ENCODE measurements at regions not wholly inside any gene's neighbourhood (a gene's known extent, or its start where the extent isn't known, plus 50 kb on each side); places are given as distances from the start of the nearest gene placed in this dataset.
"Not testable (repeated sequence)": the region's sequence is repeated elsewhere in the genome, so short reads cannot be mapped to it uniquely, and the experiment has no call there.

DNA sequence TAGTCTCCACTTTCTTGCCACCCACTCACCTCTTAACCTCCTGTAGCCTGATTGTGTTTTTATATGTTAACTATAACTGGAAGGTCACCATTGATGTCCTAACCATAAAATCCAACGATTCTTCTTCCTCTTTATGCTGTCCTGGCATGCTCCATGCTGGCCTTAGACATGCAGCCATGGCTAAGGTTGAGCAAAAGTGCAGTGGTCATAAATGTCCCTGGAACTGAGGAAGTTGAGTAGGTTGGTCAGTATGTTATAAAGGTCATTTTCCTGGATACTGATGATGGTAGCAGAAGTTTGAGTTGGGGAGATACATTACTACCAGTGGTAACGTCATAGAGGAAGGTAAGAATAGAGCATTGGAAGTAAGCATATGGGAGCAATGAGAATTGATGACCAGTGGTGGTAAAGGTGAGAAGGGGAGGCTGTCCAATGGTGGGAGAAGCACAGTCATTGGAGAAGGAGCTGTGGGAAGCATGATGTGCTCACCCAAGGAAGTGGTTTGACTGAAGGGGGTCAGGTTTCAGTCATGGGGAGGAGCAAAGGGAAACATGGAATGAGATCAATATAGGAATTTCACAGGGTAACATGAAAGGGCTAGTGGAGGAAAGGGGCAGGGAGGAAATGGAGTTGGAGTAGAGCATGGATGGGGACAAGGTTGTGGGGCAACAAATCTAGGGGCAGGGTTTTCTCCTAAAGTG lies 240.8 kb downstream of the DACT1 start:
- in situ Hi-C loops (cut with MboI; ENCODE audit: low sequenced_read_pairs), result no loop called here

DNA sequence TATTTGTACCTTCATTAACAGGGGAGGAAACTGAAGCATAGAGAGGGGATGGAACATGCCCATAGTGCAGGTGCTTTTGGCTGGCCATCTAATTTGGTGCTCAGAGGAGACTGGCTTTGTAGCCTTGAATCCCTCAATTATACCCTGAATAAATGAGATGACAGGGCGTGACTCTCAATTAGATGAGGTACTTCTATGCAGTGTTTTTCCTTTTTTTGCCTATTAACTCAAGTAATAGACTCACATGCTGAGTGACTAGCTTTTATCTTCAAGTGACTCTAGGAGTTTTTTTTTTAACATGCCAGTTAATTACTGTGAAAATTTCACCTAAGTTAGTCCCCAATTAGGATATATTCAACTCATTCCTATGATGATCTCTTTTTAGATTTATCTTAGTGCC lies 243.7 kb downstream of the DACT1 start:
- in situ Hi-C loops (cut with MboI; ENCODE audit: low sequenced_read_pairs), result no loop called here

DNA sequence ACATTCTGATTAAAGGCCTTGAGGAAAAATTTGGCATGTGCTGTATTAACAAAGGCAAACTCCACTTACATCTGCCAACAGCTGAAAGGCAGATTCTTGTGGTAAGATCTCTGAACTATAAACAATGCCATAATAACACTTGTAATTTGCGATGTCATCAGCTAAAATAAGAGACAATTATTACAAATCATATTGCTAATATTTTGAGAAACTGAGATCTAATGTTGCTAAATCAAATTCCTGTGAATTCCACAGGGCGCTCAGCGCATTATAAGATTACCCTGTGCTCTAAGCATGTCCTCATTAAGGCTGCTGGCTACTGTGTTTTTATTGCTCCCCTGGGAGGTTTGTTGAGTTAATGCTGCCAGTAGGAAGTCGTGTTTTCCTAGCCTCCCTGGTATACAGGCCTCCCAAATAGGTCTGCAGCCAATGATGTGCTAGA lies 244.8 kb downstream of the DACT1 start:
- in situ Hi-C loops (cut with MboI; ENCODE audit: low sequenced_read_pairs), result no loop called here

DNA sequence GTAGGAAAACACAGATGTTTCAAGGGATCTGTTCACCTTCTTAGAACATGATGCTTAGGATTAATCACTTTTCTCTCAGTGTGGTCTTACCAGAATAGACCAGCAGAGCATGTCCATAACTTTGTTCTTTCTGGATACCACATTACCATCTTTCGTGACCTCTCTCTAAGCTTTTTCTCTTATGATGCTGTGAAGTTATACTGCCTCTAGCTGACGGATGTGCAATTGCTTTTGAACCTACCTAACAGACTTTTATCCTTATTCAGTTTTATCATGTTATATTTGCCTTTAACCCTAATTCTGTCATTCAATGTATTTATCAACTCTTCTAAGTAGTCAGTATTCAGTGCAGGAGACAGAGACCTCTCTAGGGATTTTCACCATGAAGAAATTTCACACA lies 246.7 kb downstream of the DACT1 start:
- in situ Hi-C loops (cut with MboI; ENCODE audit: low sequenced_read_pairs), result no loop called here

DNA sequence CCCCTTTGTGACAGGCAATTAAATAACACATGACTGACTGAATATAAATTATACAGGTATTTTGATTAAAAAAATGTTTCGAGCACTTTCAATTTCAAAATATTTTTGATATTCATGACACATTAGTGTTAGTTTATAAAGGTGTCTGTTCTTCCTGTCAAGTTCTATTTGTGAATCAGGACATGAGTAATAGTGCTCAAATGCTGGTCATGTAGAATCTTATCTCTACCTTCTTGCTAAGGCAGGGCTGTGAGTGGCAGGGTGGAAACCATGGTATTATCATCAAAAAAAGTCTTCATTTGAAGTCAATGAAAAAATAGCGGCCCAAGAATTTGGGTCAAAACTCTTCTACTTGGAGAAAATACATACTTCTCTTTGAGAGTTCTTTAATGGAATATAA lies 250.2 kb downstream of the DACT1 start:
- in situ Hi-C loops (cut with MboI; ENCODE audit: low sequenced_read_pairs), result no loop called here

DNA sequence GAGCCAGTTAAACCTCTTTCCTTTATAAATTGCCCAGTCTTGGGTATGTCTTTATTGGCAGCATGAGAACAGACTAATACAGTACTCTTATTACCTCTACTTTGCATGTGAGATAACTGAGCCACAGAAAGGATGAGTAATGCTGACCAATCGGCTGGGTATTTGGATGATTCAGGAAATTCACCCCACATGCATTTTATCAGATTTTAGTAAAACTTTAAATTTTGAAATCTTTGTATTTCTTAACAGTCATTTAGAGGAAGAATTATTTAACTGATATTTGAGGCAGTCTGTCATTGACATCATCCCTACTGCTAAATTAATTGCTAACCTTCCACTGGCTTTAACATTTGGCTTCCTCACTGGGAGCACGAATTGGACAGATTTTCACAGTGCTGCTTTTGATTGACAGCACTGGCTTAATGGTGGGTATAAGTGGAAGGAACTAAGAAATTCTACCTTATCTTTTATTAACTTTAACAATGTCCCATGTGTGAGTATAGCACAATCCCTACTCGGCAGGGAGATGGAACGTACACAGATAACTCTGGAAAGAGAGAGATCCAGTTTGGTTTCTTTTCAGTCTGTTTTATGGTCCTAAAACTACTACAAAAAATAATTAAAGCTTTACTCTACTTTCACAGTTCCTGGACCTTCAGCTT lies 261.0 kb downstream of the DACT1 start:
- in situ Hi-C loops (cut with MboI; ENCODE audit: low sequenced_read_pairs), result no loop called here

DNA sequence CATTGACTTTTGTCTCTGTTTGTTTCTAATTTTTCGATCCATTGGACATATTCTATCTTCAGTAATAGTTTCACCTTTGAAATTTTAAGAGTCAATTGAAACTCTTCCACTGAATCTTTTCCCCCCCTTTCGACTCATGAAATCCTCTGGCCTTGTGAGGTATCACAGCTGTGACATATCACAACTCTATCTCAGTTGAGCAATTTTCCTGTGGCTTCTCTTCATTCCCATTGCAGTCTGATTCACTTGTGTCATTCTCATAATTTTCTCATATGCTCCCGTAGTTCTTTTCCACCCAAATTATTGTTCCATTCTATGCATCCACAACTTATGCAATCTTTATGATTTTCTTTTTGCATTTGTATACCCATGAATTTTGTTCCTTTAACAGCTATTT lies 261.6 kb downstream of the DACT1 start:
- in situ Hi-C loops (cut with MboI; ENCODE audit: low sequenced_read_pairs), result no loop called here

DNA sequence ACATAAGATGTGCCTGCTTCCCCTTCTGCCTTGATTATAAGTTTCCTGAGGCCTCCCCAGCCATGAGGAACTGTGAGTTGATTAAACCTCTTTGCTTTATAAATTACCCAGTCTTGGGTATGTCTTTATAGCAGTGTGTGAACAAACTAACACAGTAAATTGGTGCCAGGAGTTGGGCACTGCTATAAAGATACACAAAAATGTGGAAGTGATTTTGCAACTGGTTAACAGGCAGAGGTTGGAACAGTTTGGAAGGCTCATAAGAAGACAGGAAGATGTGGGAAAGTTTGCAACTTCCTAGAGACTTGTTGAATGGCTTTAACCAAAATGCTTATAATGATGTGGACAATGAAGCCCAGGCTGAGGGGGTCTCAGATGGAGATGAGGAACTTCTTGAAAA lies 264.1 kb downstream of the DACT1 start:
- in situ Hi-C loops (cut with MboI; ENCODE audit: low sequenced_read_pairs), result no loop called here

DNA sequence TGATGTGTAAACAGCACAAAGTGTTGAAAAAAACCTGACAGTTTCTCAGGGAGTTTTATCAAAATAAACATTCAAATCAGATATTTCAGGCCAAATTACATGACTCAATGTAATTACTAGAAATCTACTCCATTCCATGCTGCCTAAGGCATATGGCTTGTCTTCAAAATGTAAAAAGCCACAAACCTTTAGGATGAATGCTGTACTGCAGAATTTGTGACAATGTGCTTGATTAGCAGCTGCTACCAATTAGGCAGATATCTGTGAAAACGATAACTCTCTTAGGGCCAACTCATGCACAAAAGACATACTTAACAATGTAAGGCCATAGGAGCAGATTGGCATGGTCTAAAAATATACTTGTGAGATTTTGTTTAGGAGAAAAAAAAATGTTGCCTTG lies 267.0 kb downstream of the DACT1 start:
- in situ Hi-C loops (cut with MboI; ENCODE audit: low sequenced_read_pairs), result no loop called here

DNA sequence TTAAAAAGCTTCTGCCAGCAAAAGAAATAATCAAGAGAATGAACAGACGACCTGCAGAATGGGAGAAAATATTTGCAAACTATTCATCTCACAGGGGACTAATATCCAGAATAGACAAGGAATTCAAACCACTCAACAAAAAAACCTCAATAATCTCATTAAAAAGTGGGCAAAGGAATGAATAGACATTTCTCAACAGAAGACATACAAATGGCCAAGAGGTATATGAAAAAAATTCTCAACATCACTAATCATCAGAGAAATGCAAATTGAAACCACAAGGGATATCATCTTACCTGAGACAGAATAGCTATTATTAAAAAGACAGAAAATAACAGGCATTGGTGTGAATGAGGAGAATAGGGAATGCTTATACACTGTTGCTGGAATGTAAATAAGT lies 270.0 kb downstream of the DACT1 start:
- in situ Hi-C loops (cut with MboI; ENCODE audit: low sequenced_read_pairs), result no loop called here

DNA sequence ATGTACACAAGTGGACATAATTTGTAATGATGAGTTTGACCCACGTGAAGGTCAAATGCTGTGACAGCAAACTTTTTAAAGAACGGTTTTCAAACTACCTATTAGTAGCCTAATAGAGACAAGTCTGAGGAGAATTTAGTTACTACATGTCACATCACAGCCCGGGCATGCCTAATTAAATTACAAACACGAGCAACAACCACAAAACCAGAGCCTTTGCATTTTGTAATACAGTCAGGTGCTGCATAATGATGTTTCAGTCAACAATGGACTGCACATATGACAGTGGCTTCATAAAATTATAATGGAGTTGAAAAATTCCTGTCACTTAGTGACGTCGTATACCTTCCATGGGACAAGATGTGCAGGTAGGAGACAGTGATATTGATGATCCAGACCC lies 274.5 kb downstream of the DACT1 start:
- in situ Hi-C loops (cut with MboI; ENCODE audit: low sequenced_read_pairs), result no loop called here

DNA sequence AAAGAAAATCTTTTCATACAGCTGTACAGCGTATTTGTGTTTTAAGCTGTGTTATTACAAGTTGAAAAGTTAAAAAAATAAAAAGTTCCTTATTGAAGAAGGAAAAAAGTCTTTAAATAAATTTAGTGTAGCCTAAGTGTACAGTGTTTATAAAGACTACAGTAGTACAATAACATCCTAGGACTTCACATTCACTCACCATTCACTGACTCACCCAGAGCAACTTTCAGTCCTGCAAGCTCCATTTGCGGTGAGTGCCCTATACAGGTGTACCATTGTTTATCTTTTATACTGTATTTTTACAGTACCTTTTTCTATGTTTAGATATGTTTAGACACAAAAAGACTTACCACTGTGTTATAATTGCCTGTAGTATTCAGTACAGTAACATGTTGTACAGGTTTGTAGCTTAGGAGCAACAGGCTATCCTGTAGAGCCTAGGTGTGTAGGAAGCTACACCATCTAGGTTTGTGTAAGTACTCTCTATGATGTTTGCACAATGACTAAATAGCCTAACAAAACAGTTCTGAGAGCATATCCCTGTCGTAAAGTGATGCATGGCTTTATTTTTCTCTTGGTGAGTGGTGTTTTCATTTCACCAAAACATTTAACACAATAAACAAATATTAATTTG lies 275.2 kb downstream of the DACT1 start:
- in situ Hi-C loops (cut with MboI; ENCODE audit: low sequenced_read_pairs), result no loop called here

DNA sequence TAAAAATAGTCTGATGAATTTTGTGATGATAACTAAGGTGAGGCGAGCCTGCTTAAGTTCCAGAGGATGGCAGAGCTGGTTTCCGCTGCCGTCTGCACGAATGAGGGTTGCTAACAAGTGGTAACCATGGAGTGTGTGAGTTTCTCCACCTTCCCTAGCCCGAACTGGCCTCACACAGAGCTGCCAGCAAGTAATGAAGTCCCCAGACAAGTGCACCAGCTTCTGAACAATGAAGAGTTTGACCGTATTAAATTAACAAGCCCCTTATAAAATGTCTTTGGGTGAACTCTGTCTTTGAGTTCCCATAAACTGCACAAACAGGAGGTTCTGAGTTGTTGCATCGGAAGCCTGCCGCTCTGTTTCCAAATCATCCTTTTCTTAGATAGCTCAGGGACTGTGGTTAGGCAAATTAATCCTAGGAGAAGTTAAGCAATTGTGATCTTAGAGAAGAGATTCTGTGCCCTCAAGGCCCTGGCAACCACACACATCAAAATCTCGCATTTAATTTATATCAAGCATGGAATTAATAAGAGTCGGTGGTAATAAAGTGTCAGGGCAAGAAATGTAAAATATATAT lies 274.1 kb upstream of the DAAM1 start:
- in situ Hi-C loops (cut with MboI; ENCODE audit: low sequenced_read_pairs), result no loop called here

DNA sequence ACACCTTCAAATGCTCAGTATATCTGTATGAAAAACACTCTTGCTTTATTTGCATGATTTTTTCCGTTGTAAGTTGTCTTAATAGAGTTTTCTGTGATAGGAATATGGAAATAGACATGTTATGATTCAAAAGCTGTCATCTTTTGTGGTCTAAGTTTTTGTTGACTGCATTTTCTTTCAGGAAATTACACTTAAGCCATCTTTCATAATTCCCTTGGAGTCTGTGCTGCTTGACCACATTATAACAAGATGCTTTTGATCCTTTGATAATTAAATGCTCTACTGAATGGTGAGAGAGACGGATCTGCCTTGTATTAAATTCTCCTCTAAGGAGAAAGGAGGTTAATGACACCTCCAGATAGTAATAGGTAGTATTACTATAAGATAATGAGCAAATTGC lies 272.8 kb upstream of the DAAM1 start:
- in situ Hi-C loops (cut with MboI; ENCODE audit: low sequenced_read_pairs), result no loop called here

DNA sequence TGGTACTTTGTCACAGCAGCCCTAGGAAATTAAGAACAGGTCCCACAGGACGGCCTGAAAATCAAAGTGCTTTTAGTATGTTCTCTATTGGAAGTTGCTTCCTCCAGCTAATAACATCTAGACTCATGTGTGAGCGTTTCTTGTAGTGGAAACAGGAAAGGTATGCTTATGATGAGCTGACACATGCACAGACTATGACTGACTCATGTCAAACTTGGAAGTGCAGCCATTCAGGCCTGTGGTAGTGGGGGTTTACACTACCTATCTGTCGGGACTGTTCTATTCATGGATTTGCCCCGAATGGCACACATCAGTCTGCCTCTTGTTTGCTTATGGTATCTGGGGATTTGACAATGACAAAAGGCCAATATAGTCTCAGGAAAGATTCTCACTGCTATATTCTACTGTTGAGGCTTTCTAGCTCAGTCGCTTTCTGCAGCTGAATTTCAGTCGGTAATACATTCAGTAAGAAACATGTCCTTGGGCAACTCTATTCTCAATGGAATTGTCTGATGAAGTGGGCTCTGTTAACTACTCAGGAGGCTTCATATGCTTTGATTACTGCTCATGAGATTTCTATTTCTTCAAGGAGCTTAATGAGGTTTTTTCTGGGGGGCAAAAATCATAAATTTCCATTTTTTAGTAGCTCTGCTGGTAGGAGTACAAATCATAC lies 270.3 kb upstream of the DAAM1 start:
- in situ Hi-C loops (cut with MboI; ENCODE audit: low sequenced_read_pairs), result no loop called here

DNA sequence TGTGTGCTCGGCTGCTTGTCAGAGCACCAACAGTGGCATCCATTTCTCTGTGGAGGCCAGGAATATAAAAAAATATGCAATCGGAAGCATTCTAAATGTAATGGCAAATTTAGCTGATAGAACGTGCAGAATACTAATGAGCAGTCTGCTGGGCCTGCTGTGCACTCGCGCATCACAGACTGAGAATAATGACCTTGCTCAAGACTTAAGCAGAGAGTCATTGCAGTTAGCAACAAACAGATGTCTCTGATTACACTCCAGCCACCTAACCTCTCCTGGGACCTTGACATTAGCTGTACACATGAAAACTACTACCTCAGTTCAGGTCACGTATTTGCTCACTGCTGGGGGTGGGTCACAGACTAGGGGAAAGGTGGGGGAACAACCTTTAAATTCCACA lies 269.2 kb upstream of the DAAM1 start:
- in situ Hi-C loops (cut with MboI; ENCODE audit: low sequenced_read_pairs), result no loop called here

DNA sequence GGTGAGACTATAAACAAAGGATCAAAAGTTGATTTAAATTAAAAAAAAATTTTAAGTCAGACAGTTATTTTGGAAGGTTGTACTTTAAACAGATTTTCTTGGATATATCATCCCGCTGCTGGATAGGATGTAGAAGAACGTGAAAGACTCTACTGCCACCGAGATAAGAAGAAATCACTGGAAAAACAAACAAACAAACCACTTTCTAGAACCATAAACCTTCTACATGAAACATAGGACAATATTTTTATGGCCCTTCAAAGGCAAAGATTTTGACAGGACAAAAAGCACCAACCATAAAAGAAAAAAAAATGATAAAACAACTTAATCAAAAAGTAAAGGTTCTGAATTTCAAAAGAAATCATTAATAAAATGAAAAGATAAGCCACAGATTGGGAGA lies 268.2 kb upstream of the DAAM1 start:
- in situ Hi-C loops (cut with MboI; ENCODE audit: low sequenced_read_pairs), result no loop called here

DNA sequence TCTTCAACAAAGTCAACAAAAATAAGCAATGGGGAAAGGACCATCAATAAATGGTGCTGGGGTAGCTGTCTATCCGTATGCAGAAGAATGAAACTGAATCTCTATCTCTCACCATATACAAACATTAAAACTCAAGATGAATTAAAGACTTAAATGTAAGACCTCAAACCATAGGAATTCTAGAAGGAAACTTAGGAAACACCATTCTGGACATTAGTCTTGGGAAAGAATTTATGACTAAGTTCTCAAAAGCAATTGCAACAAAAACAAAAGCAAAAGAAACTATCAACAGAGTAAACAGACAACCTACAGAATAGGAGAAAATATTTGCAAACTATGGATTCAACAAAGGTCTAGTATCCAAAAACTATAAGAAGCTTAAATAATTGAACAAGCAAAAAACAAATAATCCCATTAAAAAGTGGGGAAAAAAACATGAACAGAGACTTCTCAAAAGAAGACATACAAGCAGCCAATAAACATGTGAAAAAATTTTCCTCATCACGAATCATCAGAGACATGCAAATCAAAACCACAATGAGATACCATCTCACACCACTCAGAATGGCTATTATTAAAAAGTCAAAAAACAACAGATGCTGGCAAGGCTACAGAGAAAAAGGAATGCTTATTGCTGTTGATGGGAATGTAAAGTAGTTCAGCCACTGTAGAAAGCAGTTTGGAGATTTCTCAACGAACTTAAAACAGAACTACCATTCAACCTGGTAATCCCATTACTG lies 266.1 kb upstream of the DAAM1 start:
- in situ Hi-C loops (cut with MboI; ENCODE audit: low sequenced_read_pairs), result not testable (repeated sequence)

DNA sequence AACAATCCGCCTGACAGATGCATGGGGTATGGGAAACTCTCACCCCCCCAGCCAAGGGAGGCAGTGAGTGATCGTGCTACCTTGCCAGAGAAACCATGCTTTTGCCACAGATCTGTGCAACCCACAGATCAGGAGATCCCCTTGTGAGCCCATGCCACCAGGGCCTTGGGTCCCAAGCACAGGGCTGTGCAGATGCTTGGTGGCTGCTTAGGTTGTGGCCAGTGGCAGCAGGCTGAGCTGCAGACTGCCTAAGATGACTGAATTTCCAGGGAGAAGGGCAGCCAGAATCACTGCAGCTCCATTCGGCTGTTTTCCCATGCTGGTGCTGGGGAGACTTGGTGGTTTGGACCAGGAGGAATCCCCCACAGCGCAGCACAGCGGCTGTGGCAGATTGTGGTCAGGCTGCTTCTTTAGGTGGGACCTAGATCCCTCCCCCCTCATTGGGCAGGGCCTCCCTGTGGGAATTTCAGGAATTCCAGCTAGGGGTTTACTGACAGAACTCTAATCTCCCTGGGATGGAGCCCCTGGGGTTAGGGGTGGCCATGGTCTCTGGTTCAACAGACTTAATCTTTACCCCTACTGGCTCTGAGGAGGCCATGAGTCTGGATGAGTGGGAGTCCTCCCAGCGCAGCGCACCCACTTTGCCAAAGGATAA lies 264.6 kb upstream of the DAAM1 start:
- in situ Hi-C loops (cut with MboI; ENCODE audit: low sequenced_read_pairs), result no loop called here

DNA sequence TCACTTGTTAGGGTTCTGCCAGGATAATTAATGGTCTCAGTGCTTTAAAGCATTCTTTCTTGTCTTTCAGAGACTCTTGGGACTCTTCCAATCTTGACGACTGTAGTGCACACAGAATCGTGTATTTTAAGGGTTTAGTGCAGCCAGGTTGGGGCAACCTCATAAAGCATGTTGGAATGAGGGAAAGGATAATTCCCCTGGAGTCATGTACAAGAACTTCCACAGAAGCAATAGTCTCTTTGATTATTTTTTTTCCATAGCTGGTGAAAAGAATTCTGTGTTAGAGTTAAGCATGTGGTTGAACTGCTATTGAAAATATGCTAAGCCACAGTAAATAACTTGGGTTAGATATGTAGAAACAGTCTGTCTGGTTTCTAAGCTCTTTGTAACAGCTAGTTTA lies 246.8 kb upstream of the DAAM1 start:
- in situ Hi-C loops (cut with MboI; ENCODE audit: low sequenced_read_pairs), result no loop called here
